LNCaP clone FGC (cell line): ENCODE measurements at regions not wholly inside any gene's neighbourhood (a gene's known extent, or its start where the extent isn't known, plus 50 kb on each side); places are given as distances from the start of the nearest gene placed in this dataset.

Experiments used
- DNase-seq: peaks from one replicate; pipeline ENCODE4 v3.0.0-alpha.2; 2011; ENCODE audit warnings: low read depth
- H3K4me3 ChIP-seq: 2 replicates; pipeline ENCODE4 v1.5.1; 2011; ENCODE audit warnings: mild to moderate bottlenecking, low read depth, low read length, control low read depth
- CTCF ChIP-seq: IDR thresholded peaks from 2 replicates; pipeline ENCODE4 v1.5.1; 2012; ENCODE audit warnings: mild to moderate bottlenecking; ENCODE audit not compliant: control insufficient read depth, insufficient read depth; ENCODE audit errors: extremely low read depth

- DNase-seq, result no peak
- TF ChIP-seq CTCF, result no peak
- no peak overlapping the region for H3K4me3 ChIP-seq
Observed at GRCh38 chr2:225226441-225226840, 173.1 kb upstream of the NYAP2 start.

DNA sequence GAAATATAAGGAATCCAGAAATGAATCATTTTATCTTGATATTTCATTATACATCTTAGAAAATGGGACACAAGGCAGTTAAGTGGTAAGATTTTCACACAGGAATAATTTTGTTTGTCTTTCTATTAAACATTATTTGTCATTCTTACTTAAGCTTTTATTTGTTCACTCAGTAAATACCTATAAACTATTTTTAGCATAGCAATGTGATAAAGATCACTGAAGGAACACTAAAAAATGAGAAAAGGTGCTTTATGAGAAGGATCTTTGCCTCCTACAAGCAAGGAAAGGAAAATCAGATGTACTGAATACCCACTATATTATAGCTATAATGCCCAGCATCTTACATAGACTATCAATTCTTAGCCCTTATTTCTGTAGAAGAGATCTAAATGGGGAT, 176.2 kb upstream of the NYAP2 start:
- H3K4me3 ChIP-seq, result 0 out of 2 replicates have a peak overlapping the region, but pooled peaks have one; percentile 2
- TF ChIP-seq CTCF, result no peak
- DNase-seq, result peak; percentile 69

DNA sequence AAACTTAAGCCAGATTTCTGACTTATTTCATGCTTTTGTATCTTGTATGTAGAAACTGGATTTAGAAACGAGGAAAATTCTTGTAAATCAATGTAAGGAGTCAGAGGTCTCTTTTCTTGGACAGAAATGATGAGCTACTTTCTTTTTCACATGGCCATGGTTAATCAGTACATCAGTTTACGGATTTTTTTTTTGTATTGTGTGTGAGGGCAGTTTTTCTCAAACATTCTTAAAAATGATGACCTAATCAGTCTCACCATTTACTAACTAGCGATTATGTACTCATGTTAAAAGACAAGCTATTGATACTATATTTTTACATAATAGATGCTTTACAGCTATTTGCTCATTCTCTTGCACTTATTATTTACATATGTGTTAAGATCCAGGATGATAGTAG, 165.2 kb upstream of the DOCK10 start:
- H3K4me3 ChIP-seq, result no peak overlapping the region
- TF ChIP-seq CTCF, result no peak

DNA sequence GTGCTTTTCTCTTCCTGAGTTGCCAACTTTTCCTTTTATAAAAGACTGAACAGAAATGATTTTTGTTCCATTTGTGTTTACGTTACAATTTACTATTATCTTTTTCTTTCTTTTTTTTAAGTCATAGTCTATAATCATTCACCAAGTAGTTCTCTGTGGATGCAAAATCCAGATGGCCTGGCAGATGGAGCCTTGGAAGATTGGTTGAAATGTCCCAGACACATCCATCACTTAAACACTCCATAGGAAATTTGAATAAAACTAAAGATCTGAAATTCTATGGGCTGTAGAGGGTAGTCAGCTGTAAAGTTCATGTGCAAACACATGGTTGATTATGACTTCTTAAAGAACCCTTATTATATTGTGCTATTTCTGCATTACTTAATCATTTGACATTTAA, 164.8 kb upstream of the DOCK10 start:
- no peak for DNase-seq
- no peak for TF ChIP-seq CTCF

More for the DNA sequence above, 165.2 kb upstream of the DOCK10 start:
- DNase-seq, result no peak

DNA sequence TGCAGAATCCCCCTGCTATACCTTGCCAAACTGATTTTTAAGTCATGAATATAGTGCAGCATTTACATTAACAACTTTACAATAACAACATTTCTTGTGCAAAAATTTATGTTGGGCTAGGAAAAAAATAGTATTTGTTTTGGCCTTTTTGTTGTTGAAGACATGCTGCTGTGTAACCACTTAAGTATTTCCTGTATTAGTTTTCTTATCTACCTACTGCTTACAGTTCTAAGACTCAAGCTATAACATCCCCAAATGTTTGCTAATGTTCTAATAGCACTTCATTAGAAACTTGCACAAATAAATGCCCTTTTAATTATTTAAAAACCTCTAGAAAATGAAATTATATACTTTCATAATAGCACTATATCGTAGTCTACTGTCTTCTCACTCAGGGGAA, 154.3 kb upstream of the DOCK10 start:
- H3K4me3 ChIP-seq, result no peak overlapping the region
- TF ChIP-seq CTCF, result no peak
- no peak for DNase-seq

More for the DNA sequence above, 164.8 kb upstream of the DOCK10 start:
- no peak overlapping the region for H3K4me3 ChIP-seq

DNA sequence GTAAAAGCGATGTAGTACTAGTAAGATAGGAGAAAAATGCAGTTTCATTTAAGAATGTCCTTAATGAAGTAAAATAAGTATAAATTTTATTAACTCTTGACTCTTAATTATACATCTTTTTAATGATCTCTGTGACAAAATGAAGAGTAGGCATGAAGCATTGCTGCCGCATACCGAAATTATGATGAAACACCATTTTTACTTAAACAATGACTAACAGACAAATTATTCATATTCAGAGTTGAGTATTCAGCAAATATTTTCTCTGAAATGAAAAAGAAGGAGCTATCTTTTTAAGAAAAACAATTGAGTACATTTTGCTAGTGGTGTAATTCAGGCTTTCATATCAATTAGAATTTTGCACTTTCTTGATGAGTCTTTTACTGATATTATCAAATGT, 150.6 kb upstream of the DOCK10 start:
- no peak for TF ChIP-seq CTCF
- H3K4me3 ChIP-seq, result no peak overlapping the region
- DNase-seq, result no peak

GRCh38 chr2:225190987-225191386, 148.7 kb upstream of the DOCK10 start:
- no peak overlapping the region for H3K4me3 ChIP-seq
- no peak for DNase-seq
- TF ChIP-seq CTCF, result no peak
